GM21737 (cell line): ENCODE measurements at regions not wholly inside any gene's neighbourhood (a gene's known extent, or its start where the extent isn't known, plus 50 kb on each side); places are given as distances from the start of the nearest gene placed in this dataset.
"Not testable (repeated sequence)": the region's sequence is repeated elsewhere in the genome, so short reads cannot be mapped to it uniquely, and the experiment has no call there.

Experiments
- ATAC-seq: cut with Tn5 transposase; IDR thresholded peaks from one replicate; pipeline ENCODE4 v1.9.1; 2021; ENCODE audit warnings: mild to moderate bottlenecking, moderate library complexity; ENCODE audit not compliant: unreplicated experiment

DNA sequence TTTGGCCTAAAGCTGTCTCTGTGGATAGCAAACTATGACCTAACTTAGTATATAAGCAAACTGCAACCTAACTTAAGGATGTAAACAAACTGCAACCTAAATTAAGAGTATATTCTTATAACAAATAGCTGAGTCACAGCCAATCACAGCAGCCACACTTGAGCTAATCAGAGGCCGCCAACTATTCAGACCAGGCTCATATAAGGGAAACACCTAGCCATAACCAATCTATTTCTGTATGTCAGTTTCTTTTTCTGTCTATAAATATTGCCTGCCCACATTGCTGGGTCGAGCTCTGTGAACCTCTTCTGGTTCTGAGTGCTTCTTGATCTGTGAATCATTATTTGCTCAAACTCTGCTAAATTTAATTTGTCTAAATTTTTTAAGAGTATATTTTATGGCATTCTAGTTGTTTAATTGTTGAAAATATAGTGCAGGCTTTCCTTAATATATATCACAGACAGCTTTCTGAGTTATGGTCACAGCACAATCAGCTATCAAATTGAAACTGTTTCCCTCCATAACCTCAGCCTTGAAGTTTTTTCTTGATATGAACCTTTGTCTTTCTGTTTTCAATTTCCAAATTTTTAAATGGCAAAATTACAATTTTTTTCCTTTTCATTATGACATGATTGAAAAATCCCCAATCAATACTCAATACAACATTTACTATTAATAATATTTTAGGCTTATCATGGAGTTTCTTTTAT, 327.1 kb upstream of the NUDT12 start:
- no peak for ATAC-seq

DNA sequence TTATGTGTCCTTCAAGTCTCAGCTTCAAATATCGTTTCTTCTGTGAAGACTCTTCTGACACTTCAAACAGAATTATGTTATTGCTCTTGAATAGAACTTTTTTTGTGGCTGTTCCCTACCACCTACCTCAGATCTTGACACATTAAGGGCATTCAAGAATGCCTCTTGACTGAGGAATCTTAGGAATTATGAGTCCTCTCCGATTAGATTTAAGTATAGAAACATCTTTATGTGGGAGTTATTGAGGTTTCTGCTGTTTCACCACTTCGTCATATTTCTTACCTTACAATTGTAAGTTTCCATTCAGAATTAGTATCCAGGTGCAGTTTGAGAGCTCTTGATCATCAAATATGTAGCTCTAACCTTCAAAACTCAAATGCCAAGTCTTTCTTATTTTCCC, 324.2 kb upstream of the NUDT12 start:
- ATAC-seq: no peak

DNA sequence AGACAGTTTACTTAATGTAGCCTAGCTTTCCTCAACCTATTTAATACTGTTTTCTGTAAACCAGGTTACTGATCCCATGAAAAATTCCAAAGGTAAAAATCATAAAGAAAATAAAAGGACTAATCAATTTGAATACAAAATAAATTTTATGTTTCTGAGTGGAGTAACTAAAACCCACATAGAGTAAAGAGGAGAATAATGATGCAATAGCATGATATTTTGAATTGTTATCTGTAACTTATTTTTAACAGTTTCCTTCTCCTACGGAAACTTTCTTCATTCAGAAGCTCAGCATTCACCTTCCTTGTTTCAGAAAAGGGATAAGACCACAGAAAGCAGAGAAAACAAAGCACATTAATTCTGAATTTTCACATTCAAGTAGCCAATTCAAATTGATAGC, 320.6 kb upstream of the NUDT12 start:
- no peak for ATAC-seq

DNA sequence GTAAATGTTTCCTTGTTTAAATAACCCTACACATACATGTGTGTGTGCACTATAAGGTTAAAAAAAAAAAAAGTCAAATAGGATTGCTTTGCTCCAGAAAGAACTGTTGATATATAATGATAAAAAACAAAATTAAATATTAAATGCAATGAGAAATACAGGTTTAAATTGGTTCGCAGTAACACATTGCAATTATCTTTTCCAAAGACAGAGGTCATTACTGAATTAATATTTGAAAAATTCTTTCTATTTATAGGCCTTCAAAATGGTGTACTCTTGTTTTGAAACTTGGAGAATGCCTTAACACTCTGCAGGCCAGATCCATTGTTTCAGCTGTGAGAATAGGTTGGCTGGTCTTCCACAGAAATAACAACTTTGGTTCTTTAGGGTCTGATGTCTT, 319.0 kb upstream of the NUDT12 start:
- ATAC-seq: no peak

DNA sequence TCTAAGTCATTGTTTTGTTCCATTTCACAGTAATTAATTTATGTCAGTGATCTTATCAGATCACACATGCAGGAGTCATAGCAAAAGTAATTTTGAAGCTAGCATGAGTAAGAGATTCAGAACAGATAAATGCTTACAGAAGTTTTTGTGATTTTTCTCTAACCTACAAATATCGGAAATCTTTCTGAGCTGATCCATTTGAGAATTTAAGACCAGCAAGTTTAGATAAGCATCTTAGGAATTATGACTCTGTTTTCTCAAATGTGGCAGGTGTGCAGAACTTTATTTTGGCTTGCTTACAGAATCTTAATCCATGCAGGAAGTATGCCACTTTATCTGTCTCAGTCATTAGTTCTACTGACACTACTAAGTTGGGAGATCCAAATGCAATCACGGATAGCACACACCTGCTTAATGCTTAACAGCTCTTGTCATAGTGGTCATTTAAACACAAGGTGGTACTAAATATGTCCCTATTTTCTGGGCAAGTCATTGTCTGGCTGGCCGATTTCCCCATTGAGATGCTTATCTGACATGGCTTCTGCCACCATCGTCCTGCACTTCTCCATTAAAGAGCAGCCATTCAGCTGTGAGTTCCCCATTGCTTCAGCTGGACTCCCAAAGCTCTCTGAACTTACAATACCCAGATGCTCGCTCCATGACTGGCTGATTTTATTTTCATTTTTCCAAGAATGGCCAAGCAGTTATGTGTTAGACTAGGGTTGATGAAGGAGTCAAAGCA, 305.4 kb upstream of the NUDT12 start:
- no peak for ATAC-seq

DNA sequence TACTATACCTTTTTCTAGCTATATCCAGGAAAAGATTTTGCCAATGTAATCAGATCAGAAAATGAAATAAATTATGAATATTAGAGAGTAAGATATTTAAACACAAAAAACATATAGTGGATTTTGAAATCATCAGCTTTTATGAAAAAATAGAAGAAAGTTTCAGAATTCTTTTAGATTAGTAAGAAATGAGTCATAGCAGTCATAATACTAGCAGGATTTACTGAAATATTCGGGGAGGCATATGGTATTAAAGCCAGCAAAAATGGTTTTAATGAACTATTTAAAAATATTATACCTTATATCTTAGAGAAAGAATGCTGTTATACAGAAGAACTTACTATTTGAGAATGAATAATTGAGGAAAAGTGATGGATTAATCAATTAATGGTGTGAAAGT, 303.6 kb upstream of the NUDT12 start:
- no peak for ATAC-seq

DNA sequence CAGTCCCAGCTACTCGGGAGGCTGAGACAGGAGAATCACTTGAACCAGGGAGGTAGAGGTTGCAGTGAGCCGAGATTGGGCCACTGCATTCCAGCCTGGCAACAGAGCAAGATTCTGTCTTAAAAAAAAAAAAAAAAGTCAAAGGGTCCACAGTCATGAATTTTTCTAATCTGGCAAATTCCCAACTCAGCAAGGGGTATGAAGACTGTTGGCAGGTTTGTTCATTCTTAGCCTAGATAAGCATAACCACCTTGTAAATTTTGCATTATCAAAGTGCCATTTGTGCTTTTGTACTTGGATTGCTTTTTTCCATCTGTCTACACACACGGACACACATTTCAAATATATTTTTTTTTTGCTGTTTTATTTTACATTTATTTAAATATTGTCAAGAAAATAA, 299.8 kb upstream of the NUDT12 start:
- no peak for ATAC-seq

DNA sequence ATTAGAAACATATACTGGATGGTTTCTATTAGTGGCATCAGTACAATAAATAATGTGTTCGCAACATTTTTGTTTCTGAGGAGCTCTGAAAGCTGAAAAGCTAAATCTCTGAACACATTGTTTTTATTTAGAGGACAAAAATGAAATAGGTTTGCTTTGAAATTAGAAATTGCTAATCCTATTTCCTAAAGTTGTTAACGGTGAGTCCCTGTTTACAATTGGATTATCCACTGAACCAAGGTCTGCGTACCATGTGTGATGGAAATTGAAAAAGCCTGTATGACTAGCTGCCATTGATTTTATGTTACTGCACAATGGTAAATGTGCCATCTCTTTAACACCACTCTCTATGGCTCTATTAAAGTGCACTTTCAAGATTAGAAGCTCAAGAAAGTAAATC, 297.7 kb upstream of the NUDT12 start:
- no peak for ATAC-seq

DNA sequence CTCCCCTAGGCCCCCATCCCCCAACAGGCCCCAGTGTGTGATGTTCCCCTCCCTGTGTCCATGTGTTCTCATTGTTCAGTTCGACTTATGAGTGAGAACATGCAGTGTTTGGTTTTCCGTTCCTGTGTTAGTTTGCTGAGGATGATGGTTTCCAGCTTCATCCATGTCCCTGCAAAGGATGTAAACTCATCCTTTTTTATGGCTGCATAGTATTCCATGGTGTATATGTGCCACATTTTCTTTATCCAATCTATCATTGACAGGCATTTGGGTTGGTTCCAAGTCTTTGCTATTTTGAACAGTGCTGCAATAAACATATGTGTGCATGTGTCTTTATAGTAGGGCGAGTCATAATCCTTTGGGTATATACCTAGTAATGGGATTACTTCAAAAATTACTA, 295.8 kb upstream of the NUDT12 start:
- not testable (repeated sequence) for ATAC-seq

DNA sequence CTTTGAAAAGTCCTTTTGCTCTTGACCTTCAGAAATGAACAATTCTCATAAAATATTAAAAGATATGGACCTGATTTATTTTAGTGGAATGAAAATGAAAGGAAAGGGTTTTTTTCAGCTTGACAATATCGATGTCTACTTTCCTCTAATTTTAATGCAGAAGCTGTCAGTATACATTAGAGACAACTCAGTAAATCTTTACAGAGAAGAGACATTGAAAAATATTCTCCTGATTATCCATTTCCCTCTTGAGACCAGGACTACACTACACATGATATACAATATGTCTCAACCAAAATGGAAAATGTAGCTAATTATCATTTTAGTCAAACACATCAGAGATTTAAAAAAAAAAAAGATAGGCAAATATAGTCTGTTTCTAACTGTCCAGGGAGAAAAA, 288.5 kb upstream of the NUDT12 start:
- no peak for ATAC-seq

DNA sequence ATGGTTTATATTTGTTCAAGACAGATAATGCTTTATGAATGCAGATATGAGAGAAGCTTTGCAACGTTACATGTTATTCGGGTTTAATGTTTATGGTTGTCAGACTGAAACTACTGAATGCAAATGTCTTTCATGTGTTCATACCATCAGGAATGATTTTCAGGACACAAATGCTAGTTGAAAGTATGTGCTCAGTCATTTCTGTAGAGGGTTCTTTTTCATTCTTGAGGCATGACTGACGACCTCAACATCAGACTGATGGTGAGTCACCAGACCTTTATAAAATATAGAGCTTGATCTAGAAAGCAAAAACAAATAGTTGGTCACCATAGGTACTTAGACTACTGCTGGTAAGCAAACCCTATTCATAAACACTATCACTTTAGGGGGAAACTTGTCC, 287.3 kb upstream of the NUDT12 start:
- ATAC-seq: no peak

DNA sequence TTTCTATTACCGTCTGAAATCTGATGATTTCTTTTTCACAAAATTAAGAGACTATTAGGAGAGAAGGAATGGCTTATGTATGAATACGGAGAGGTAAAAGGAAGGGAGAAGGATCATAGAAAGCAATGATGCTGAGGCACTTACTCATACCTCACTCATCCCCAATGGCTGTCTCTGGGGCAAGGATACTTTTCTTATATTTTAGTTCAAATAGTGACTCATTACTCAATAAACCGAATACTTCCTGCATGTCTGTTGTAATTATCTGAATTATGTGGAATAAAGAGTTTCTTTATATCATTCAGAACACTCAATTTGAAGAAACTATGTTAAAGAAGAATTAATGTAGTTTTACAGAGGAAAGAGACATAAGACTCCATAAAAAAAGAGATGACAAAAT, 284.5 kb upstream of the NUDT12 start:
- no peak for ATAC-seq

DNA sequence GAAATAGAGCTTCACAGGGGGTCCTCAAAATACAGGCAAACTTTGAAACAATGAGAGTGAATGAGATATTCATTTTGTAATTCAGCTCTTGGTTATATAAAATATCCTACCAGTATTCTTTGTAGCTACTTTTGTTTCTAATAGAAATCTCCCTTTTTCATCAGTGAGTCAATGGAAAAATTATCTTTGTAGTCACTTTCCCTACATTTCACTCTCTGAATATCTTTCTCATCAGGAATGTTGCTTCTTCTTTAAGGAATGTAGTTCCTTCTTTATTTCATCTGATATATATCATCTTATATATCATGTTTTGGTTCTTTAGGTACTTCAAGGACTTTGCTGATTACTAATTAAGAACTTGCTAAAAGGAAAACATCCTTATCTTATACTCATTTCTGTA, 280.3 kb upstream of the NUDT12 start:
- no peak for ATAC-seq

DNA sequence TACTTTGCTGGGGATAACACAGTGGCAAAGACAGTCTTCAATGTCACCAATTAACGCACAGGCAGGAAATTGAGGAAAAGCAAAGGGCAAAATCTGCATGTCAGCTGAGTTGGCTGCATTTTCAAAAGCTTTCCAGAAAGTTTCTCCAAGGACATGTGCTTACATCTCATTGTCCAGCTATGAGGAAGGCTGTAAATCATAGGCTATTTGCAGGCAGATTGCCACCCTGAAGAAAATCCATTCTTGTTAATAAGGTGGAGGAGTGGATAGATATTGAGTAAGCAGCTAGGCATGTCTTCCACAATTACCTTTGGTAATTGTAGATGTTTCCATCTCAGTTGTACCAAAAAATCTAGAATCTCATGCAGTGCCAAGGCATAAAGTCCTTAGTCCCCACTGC, 278.0 kb upstream of the NUDT12 start:
- ATAC-seq: no peak

DNA sequence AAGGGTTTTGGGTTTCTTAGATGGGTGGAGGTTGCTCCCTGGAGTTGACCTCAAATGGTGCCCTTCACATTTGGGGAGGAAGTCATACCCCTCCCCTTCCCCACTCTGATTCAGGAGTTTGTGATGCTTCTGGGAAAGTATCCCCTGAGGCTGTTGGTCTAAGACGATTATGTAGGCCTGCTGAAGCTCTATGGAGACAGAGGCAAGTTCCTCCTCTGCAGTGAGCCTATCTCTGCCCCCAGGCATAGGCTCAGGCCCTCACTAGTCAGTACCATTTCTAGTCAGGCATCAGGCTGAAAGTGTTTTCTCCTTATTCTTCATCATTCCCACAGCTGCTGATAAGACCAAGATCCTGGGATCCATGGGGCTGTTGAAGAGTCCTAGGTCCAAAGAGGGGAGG, 271.6 kb upstream of the NUDT12 start:
- no peak for ATAC-seq

DNA sequence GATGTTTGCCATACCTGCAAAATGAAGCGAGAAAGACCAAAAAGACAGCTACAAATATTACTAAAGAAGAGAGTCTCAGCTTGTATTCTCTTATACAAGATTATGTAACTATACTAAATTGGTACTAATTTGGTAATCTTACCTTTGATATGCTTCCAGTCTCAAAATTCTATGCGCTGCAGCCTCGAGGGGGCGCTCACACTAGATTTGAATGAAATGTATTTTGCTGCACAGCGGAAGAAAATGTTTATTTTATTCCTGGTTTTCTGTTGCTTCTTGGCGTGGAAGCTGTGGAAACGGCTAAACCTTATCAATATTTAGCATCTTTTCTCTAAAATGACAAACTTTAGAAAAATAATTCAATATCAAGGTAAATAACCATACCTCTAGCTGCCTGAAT, 267.0 kb upstream of the NUDT12 start:
- ATAC-seq: no peak

DNA sequence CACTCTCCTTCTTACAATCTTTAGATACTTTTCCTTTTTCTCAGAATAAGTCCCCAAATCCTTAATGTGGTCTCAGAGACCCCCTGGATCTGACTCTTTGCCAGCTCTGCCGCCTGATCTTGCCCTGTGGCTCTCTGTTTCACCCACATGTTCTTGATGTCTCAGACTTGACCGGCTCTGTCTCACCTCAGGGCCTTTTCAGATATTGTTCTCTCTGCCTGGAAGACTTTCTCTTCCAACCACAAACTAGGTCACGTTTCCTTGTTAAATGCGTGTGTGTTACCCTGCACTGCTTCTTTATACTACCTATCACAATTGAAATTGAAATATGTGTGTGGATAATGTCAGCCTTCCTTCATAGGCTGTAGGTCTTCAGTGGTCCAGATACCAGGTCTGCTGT, 265.4 kb upstream of the NUDT12 start:
- ATAC-seq: no peak

DNA sequence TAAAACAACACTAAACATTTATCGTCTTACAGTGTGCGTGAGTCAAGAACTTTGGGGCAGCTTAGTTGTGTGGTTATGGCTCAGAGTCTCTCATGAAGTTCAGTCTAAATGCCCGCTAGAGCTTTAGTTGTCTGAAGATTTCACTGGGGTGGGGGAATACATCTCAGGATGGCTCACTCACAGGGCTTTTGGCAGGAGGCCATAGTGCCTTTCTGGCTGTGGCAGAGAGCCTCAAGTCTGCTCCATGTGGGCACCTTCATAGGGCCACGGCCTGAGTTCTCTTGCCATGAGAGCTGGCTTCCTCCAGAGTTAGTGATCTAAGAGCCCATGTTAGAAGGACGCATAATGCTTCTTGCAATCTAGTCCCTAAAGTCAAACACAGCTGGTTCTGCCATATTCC, 258.8 kb upstream of the NUDT12 start:
- no peak for ATAC-seq

DNA sequence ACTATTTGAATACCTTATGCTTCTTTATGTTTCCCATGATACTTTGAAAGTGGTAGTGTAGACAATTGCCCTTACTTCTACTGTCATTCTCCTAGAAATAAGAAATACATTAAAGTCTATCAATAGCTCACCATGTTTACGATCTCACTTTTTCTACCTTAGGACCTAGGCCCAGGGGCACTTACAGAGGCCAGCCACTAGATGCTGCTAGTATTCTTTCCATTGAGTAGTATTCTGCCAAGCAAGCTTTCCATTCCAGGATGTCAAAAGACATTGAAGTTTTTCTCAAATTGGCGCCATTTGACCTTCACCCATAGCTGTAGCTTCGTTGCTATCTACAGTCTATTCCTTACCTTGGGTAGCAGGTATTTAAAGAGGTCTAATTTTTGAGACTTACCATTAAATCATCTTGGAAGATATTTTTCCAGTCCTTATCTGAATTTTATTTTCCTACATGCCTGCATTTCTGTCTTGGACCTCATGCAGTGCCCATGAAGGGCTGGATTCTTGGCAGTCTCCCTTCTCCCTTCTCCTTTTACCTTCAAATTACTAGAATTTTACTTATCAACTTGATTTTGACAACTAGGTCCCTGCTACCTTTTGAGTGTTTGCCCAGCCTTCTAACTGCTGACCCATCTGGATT, 246.0 kb upstream of the NUDT12 start:
- ATAC-seq: peak; percentile 74

DNA sequence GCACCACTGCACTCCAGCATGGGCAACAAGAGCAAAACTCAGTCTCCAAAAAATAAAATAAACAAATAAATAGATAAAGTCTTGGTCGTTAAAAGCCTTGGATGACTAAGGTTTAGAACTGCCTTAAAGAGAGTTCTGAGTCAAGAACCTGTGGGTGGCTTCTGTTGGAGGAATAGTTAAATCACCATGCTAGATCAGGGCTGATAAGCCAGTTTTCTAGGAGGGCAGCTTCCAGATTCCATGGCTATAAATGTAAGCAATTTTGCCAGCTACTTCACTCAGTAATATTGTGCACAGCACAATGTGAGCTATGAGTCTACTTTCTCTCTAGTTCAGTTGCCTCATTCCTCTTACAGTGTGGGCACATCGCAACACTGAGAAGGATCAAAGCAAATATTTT, 242.1 kb upstream of the NUDT12 start:
- no peak for ATAC-seq

DNA sequence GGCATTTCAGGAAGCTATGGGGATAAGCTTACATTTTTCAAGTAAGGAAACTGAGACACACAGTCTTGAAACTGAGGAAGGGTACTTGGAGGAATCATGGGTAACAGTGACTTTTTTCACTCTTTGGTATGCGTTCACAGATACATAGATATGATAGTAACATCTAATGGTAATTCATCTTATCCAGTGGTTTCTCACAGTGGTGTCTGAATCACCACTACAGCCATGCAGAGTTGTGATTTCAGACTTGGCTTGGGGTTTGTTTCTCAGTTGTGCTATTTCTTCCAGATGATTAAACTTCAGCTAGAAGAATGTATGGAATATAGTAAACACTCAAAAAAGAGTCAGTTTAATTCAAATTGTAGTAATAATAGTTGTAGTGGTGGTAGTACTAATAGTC, 239.1 kb upstream of the NUDT12 start:
- no peak for ATAC-seq

DNA sequence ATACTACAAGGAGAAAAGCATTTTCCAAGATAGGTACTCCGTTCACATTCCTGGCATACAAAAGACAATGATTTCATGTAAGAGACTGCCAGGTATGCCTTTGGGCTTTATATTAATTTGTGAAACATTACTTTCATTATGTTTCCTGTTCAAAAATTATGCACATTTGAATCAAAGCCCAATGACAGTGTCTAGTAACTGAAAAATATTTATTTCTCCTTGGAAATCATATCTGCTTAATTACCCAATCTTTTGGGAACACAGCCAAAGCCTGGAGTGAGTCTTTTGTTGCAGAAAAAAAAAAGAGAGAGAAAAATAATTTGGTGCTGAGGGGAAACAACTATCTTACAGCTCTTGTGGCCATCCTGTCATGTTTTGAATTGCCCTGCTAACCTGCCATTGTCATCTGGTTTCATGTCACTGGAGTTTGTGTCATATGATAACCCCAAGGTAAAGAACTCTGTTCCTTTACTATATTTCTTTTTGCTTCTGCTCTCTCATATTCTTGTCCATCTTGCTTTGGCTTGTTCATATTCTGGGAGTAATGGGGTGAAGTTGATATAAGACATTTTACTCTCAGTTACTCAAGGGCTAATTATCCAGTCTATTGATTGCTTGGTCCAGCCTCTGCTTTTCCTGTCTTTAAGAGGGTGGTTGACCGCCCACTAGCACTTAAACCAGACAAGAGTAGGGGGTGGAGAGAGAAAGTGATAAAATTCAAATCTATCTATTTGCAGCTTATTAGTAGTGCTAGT, 238.3 kb upstream of the NUDT12 start:
- ATAC-seq: no peak
